GM12864 (cell line): ENCODE measurements at regions not wholly inside any gene's neighbourhood (a gene's known extent, or its start where the extent isn't known, plus 50 kb on each side); places are given as distances from the start of the nearest gene placed in this dataset.

ENCODE experiments used
- DNase-seq: peaks from one replicate; pipeline ENCODE4 v3.0.0-alpha.2; 2011; ENCODE audit warnings: low read depth
- H3K4me3 ChIP-seq: 2 replicates; pipeline ENCODE4 v1.5.1; 2011; ENCODE audit warnings: mild to moderate bottlenecking, low read depth, low read length, control low read depth
- CTCF ChIP-seq: IDR thresholded peaks from 2 replicates; pipeline ENCODE4 v1.5.1; 2011; ENCODE audit warnings: low read depth, mild to moderate bottlenecking, moderate library complexity, low read length, control low read depth, inconsistent platforms; ENCODE audit errors: missing control alignments

DNA sequence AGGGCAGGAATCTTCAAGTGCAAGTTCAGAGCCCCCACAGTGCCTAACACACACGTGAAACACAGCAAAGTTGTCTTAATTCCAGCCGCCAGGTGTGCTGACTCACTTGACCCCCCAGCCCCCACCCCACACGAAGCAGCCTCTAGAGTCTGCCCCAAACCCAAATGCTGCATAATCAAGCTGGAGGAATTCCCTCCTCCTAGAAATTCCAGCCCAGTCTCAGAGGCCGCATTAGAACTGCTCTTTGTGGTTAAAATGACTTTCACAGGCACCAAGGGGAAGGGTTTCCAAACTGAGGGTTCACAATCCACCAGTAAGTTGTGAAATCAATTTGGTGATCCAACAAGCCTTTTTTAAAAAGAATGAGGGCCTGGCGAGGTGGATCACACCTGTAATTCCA lies 67.0 kb upstream of the PLXNA4 start:
- no peak overlapping the region for H3K4me3 ChIP-seq
- no peak for DNase-seq
- TF ChIP-seq CTCF = no peak

- DNase-seq = no peak
- no peak for TF ChIP-seq CTCF
- no peak overlapping the region for H3K4me3 ChIP-seq
Measured at GRCh38 chr7:132641238-132641637, 65.0 kb upstream of the PLXNA4 start.

DNA sequence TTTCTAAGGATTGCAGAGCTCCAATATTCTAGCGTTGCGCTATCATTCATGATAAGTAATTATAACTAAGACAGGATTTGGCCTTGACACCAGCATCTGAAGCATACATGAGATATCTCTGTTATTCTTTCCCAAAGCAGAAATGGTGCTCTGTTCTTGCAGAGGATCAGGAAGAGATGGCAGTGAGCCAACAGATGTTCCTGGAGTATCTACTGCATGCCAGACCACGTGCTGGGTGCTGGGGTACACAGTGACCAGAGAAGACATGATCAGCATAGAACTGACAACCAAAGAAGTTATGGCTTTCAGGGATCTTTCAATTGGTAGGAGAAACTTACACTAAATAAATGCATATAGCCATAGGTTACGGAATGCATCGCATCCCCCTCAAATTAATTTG lies 63.7 kb upstream of the PLXNA4 start:
- no peak for TF ChIP-seq CTCF

DNA sequence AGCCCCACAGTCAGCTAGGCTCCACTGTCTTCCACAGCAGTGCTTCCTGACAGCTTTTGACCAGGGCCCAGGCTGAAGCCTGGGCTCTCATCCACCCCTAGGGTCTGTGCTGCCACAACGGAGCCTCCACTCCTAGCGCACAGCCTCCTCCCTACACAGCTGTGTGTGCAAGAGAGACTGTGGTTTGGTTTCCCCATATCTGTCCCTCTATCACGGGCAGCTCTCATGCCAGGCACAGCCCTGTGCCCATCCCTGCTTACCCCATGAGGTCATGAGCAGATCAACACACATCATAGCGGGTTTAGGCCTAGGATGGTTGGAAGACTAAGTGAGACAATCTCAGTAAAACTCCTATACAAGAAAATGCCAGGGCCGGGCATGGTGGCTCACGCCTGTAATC lies 61.7 kb upstream of the PLXNA4 start:
- no peak overlapping the region for H3K4me3 ChIP-seq
- no peak for TF ChIP-seq CTCF
- no peak for DNase-seq

More for the DNA sequence above, 63.7 kb upstream of the PLXNA4 start:
- H3K4me3 ChIP-seq = no peak overlapping the region
- no peak for DNase-seq

DNA sequence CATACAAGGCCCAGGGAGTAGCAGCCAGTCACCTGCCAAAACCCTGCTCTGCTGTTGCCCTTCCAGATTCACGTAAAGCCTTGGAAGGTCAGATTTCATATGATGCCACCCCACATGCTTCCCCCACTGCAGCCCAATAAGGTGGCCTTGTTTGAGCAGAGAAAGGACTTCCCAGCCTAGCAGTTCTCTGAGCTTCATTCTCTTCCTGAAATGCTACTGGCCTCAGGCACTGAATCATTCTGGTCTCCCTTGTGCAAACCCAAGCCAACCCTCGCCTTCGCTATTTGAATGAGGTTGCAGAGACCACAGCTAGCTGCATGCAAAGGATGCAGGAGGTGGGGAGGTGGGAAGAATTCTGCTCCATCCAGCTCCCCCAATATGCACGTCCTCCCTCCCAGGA lies 60.3 kb upstream of the PLXNA4 start:
- DNase-seq = no peak
- no peak overlapping the region for H3K4me3 ChIP-seq
- no peak for TF ChIP-seq CTCF

- DNase-seq = no peak
- H3K4me3 ChIP-seq = no peak overlapping the region
- TF ChIP-seq CTCF = no peak
Measured at GRCh38 chr7:132635127-132635526, 58.9 kb upstream of the PLXNA4 start.

GRCh38 chr7:132630834-132631233 lies 54.6 kb upstream of the PLXNA4 start:
- no peak overlapping the region for H3K4me3 ChIP-seq
- no peak for DNase-seq
- TF ChIP-seq CTCF = no peak
